ENCODE measurements at regions not wholly inside any gene's neighbourhood (a gene's known extent, or its start where the extent isn't known, plus 50 kb on each side); places are given as distances from the start of the nearest gene placed in this dataset.

DNA sequence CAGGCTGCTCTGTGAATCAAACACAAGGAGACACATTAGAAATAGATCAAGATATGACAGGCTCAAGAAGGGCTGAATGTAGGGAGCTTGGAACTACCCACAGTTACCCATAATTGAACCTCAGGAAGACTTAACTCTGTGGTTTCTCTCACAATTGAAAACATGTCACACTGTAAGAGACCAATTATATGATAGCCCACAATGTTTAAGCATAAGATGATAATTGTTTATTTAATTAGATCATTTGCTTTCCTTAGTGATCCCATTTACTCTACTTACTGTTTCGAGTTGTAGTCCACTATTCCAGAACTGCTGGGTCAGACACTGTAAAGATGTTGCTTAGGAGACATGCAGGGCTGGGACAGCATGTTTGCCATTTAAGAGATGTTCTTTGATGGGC is 201.3 kb upstream of the RARB start:
- dilution Hi-C loops (cut with MboI; ENCODE audit: extremely low pct_ligation_motif_present, low sequenced_read_pairs), result no loop called here
- no peak overlapping the region for H3K4me2 ChIP-seq (ENCODE audit: insufficient read depth, low read length)
- CTCF ChIA-PET, result no interaction called here
- H2AFZ ChIP-seq (ENCODE audit: low read depth, low read length), result no peak overlapping the region
- TF ChIP-seq GATA2 (IDR thresholded peaks at IDR 0.05; ENCODE audit: insufficient read depth, insufficient read length, low read depth, low read length), result no peak
- H3K27me3 ChIP-seq (ENCODE audit: control insufficient read depth in 2 of 2, insufficient read depth in 2 of 2, low read length in 2 of 2), result no peaks in the 10 kb centered on the region
- intact Hi-C loops (cut with micrococcal nuclease), result no loop called here
- no peaks in the 10 kb centered on the region for H3K9me3 ChIP-seq (replicated peaks; ENCODE audit: control insufficient read depth, insufficient read depth, low read length)
- H3K27ac ChIP-seq (ENCODE audit: insufficient read depth, low read depth, low read length), result no peak overlapping the region
- FAIRE-seq, result no peak
- no peak overlapping the region for H3K9ac ChIP-seq (replicated peaks; ENCODE audit: extremely low read depth, insufficient read depth, low read length)
- H3K36me3 ChIP-seq (ENCODE audit: control insufficient read depth in 2 of 2, extremely low read depth in 1 of 2, insufficient read depth in 2 of 2, low read length in 2 of 2), result no peaks in the 10 kb centered on the region
- H3K79me2 ChIP-seq (ENCODE audit: control insufficient read depth, insufficient read depth, low read length), result no peaks in the 10 kb centered on the region
- no peaks in the 10 kb centered on the region for H3K4me1 ChIP-seq (ENCODE audit: control insufficient read depth, extremely low read depth, insufficient read depth, low read length)
- no peaks in the 10 kb centered on the region for H4K20me1 ChIP-seq (replicated peaks; ENCODE audit: control insufficient read depth, extremely low read depth, insufficient read depth, low read length)
- no peaks in the 10 kb centered on the region for H3K9me1 ChIP-seq (replicated peaks; ENCODE audit: control insufficient read depth, extremely low read depth, insufficient read depth, low read length)
- DNase-seq (ENCODE audit: low read depth, low spot score), result no peak
- POLR2A ChIA-PET, result no interaction called here
- BruUV-seq (replicated peaks), result no TSS peak
- no peak overlapping the region for H3K4me3 ChIP-seq (replicated peaks in 1 of 3; ENCODE audit: insufficient read depth in 1 of 3, low read depth in 1 of 3, low read length in 3 of 3)

DNA sequence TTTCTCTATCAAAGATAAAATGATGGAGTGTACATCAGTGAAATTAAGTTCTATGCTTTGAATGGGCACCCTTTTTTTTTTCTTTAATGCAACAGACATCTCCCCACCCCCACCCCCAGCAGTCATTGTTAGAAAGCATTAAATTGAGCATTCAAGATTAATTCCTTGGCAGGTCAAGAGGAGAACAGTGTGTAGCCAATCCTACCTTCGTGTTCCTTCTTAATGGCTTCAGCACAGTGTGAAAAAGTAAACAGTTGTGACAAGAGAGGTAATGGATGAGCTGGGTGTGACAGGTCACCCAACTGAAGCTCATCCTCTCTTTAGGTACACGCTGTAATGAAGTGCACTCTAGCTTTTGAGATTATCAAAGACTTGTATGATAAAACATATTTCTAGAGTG is 198.5 kb upstream of the RARB start:
- BruUV-seq (replicated peaks), result no TSS peak
- H3K79me2 ChIP-seq (ENCODE audit: control insufficient read depth, insufficient read depth, low read length), result no peaks in the 10 kb centered on the region
- H3K9me3 ChIP-seq (replicated peaks; ENCODE audit: control insufficient read depth, insufficient read depth, low read length), result no peaks in the 10 kb centered on the region
- TF ChIP-seq, protein P1, sequence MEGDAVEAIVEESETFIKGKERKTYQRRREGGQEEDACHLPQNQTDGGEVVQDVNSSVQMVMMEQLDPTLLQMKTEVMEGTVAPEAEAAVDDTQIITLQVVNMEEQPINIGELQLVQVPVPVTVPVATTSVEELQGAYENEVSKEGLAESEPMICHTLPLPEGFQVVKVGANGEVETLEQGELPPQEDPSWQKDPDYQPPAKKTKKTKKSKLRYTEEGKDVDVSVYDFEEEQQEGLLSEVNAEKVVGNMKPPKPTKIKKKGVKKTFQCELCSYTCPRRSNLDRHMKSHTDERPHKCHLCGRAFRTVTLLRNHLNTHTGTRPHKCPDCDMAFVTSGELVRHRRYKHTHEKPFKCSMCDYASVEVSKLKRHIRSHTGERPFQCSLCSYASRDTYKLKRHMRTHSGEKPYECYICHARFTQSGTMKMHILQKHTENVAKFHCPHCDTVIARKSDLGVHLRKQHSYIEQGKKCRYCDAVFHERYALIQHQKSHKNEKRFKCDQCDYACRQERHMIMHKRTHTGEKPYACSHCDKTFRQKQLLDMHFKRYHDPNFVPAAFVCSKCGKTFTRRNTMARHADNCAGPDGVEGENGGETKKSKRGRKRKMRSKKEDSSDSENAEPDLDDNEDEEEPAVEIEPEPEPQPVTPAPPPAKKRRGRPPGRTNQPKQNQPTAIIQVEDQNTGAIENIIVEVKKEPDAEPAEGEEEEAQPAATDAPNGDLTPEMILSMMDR (IDR thresholded peaks at IDR 0.05; ENCODE audit: extremely low read depth in 1 of 2, insufficient read depth in 1 of 2, low read depth in 1 of 2, low read length in 2 of 2), result no peak
- TF ChIP-seq POLR2AphosphoS5 (IDR thresholded peaks at IDR 0.05; ENCODE audit: insufficient read depth, low read depth, low read length), result no peak
- TF ChIP-seq FOS (IDR thresholded peaks at IDR 0.05; ENCODE audit: borderline replicate concordance, insufficient read depth, low read length), result no peak
- no peak for TF ChIP-seq EZH2 (IDR thresholded peaks at IDR 0.05; ENCODE audit: borderline replicate concordance, low read depth, low read length, severe bottlenecking)
- no peak for TF ChIP-seq JUN (IDR thresholded peaks at IDR 0.05; ENCODE audit: borderline replicate concordance, insufficient read depth, insufficient read length, low read depth)
- no peak for TF ChIP-seq POLR2A (IDR thresholded peaks at IDR 0.05; ENCODE audit: low read depth, low read length)
- TF ChIP-seq, protein P2, sequence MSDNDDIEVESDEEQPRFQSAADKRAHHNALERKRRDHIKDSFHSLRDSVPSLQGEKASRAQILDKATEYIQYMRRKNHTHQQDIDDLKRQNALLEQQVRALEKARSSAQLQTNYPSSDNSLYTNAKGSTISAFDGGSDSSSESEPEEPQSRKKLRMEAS (IDR thresholded peaks at IDR 0.05; ENCODE audit: insufficient read depth, insufficient read length), result no peak
- FAIRE-seq (no peak), DNase-seq (ENCODE audit: low read depth, low spot score) (no peak)
- no peak overlapping the region for H3K27ac ChIP-seq (ENCODE audit: insufficient read depth, low read depth, low read length)
- H3K4me3 ChIP-seq (replicated peaks in 1 of 3; ENCODE audit: insufficient read depth in 1 of 3, low read depth in 1 of 3, low read length in 3 of 3), result no peak overlapping the region
- no peaks in the 10 kb centered on the region for H4K20me1 ChIP-seq (replicated peaks; ENCODE audit: control insufficient read depth, extremely low read depth, insufficient read depth, low read length)
- H3K9me1 ChIP-seq (replicated peaks; ENCODE audit: control insufficient read depth, extremely low read depth, insufficient read depth, low read length), result no peaks in the 10 kb centered on the region
- POLR2A ChIA-PET, result no interaction called here
- H3K4me1 ChIP-seq (ENCODE audit: control insufficient read depth, extremely low read depth, insufficient read depth, low read length), result no peaks in the 10 kb centered on the region
- no peaks in the 10 kb centered on the region for H3K27me3 ChIP-seq (ENCODE audit: control insufficient read depth in 2 of 2, insufficient read depth in 2 of 2, low read length in 2 of 2)
- no peak overlapping the region for H3K9ac ChIP-seq (replicated peaks; ENCODE audit: extremely low read depth, insufficient read depth, low read length)
- H2AFZ ChIP-seq (ENCODE audit: low read depth, low read length), result no peak overlapping the region
- H3K36me3 ChIP-seq (ENCODE audit: control insufficient read depth in 2 of 2, extremely low read depth in 1 of 2, insufficient read depth in 2 of 2, low read length in 2 of 2), result no peaks in the 10 kb centered on the region
- intact Hi-C loops (cut with micrococcal nuclease), result no loop called here
- CTCF ChIA-PET, result no interaction called here
- no peak overlapping the region for H3K4me2 ChIP-seq (ENCODE audit: insufficient read depth, low read length)
- dilution Hi-C loops (cut with MboI; ENCODE audit: extremely low pct_ligation_motif_present, low sequenced_read_pairs), result no loop called here

Data from endothelial cell of umbilical vein (primary cell).